ENCODE measurements at regions not wholly inside any gene's neighbourhood (a gene's known extent, or its start where the extent isn't known, plus 50 kb on each side); places are given as distances from the start of the nearest gene placed in this dataset.

- DNase-seq: no peak
These were observed 135.4 kb downstream of the BAMBI start for GRCh38 chr10:28812384-28813372.

- no peak for DNase-seq
These were observed 138.4 kb downstream of the BAMBI start for GRCh38 chr10:28815681-28816080.

- DNase-seq: no peak
These were observed 145.6 kb downstream of the BAMBI start for GRCh38 chr10:28822719-28823464.

GRCh38 chr10:28823501-28824075 lies 146.3 kb downstream of the BAMBI start:
- no peak for DNase-seq

GRCh38 chr10:28833313-28833712 lies 156.0 kb downstream of the BAMBI start:
- no peak for DNase-seq

- no peak for DNase-seq
These were observed 159.1 kb downstream of the BAMBI start for GRCh38 chr10:28836435-28836743.

GRCh38 chr10:28837613-28838390 lies 160.5 kb downstream of the BAMBI start:
- no peak for DNase-seq

- DNase-seq: no peak
These were observed 161.6 kb downstream of the BAMBI start for GRCh38 chr10:28838908-28839307.

GRCh38 chr10:28839600-28840007 lies 162.3 kb downstream of the BAMBI start:
- DNase-seq: no peak

- no peak for DNase-seq
These were observed 162.9 kb downstream of the BAMBI start for GRCh38 chr10:28840202-28840601.

- no peak for DNase-seq
These were observed 163.7 kb downstream of the BAMBI start for GRCh38 chr10:28840971-28841370.

GRCh38 chr10:28841625-28842024 lies 164.3 kb downstream of the BAMBI start:
- no peak for DNase-seq

- no peak for DNase-seq
These were observed 165.0 kb downstream of the BAMBI start for GRCh38 chr10:28842321-28842720.

GRCh38 chr10:28845009-28845682 lies 167.8 kb downstream of the BAMBI start:
- no peak for DNase-seq

- no peak for DNase-seq
These were observed 172.0 kb downstream of the BAMBI start for GRCh38 chr10:28849309-28849708.

- no peak for DNase-seq
These were observed 172.5 kb downstream of the BAMBI start for GRCh38 chr10:28849821-28850220.

GRCh38 chr10:28850784-28851183 lies 173.5 kb downstream of the BAMBI start:
- DNase-seq: no peak

GRCh38 chr10:28853195-28853594 lies 175.9 kb downstream of the BAMBI start:
- no peak for DNase-seq

GRCh38 chr10:28857164-28857563 lies 179.8 kb downstream of the BAMBI start:
- no peak for DNase-seq

- DNase-seq: no peak
These were observed 181.3 kb downstream of the BAMBI start for GRCh38 chr10:28858646-28859045.

GRCh38 chr10:28859791-28860190 lies 182.5 kb downstream of the BAMBI start:
- DNase-seq: no peak

- DNase-seq: no peak
These were observed 184.9 kb downstream of the BAMBI start for GRCh38 chr10:28862219-28862618.
